ENCODE measurements at regions not wholly inside any gene's neighbourhood (a gene's known extent, or its start where the extent isn't known, plus 50 kb on each side); places are given as distances from the start of the nearest gene placed in this dataset.

DNA sequence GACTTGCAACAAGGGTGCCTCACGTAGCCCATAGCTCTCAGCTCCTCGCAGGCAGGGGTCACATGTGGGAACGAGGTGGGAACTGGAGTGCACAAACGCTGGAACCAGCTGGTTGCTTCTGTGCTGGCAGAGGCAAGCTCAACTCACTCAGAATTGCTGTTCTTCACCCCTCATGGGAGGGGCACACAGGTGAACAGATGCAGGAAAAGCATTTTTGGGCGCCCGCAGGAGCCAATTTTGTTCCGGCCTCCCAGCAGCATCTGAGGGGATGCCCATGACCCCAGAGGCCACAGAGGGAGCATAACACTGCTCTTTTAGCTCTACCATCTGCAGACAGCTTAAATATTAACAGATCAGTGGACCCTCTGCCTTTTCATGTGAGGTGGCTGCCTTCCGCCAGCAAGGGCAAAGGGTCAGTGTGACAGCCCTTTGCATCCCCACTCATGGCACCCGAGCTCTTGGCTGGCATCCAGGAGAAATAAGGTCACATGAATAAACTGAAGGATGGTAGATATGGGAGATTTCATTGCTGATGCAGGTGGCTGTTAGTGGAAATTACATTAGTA lies 196.2 kb downstream of the SLCO4C1 start (continued):
- TF ChIP-seq, protein P1, sequence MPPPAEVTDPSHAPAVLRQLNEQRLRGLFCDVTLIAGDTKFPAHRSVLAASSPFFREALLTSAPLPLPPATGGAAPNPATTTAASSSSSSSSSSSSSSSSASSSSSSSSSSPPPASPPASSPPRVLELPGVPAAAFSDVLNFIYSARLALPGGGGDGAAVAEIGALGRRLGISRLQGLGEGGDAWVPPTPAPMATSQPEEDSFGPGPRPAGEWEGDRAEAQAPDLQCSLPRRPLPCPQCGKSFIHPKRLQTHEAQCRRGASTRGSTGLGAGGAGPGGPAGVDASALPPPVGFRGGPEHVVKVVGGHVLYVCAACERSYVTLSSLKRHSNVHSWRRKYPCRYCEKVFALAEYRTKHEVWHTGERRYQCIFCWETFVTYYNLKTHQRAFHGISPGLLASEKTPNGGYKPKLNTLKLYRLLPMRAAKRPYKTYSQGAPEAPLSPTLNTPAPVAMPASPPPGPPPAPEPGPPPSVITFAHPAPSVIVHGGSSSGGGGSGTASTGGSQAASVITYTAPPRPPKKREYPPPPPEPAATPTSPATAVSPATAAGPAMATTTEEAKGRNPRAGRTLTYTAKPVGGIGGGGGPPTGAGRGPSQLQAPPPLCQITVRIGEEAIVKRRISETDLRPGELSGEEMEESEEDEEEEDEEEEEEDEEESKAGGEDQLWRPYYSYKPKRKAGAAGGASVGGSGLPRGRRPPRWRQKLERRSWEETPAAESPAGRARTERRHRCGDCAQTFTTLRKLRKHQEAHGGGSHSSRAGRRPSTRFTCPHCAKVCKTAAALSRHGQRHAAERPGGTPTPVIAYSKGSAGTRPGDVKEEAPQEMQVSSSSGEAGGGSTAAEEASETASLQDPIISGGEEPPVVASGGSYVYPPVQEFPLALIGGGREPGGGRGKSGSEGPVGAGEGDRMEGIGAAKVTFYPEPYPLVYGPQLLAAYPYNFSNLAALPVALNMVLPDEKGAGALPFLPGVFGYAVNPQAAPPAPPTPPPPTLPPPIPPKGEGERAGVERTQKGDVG (CRISPR knock-in tag; IDR thresholded peaks at IDR 0.05; ENCODE audit: borderline replicate concordance) = peak; percentile 90; the same call in 1 of the 2 replicates
- TF ChIP-seq ZNF776 (CRISPR knock-in tag; IDR thresholded peaks at IDR 0.05) (no peak), FOSL1 (CRISPR knock-in tag; IDR thresholded peaks at IDR 0.05; ENCODE audit: borderline replicate concordance) (no peak), SMC3 (IDR thresholded peaks at IDR 0.05; ENCODE audit: low read length) (no peak), ZNF547 (CRISPR knock-in tag; IDR thresholded peaks at IDR 0.05) (no peak), ZMYM3 (CRISPR knock-in tag; IDR thresholded peaks at IDR 0.05) (peak; percentile 14; the same call in 1 of the 2 replicates), MED1 (CRISPR knock-in tag; IDR thresholded peaks at IDR 0.05) (peak; percentile 88), AHR (CRISPR knock-in tag; IDR thresholded peaks at IDR 0.05) (0 out of 2 replicates have a peak, but pooled peaks have one; percentile 28), PRDM15 (CRISPR knock-in tag; IDR thresholded peaks at IDR 0.05) (no peak), ZNF580 (CRISPR knock-in tag; IDR thresholded peaks at IDR 0.05; ENCODE audit: borderline replicate concordance, low read depth) (peak; percentile 42; the same call in 1 of the 2 replicates), ZNF678 (CRISPR knock-in tag; IDR thresholded peaks at IDR 0.05) (no peak), FOXK1 (CRISPR knock-in tag; IDR thresholded peaks at IDR 0.05; ENCODE audit: borderline replicate concordance, low read depth) (peak; percentile 77; the same call in 1 of the 2 replicates), FOXA1 (IDR thresholded peaks at IDR 0.05) (no peak), FOXA1 (CRISPR knock-in tag; IDR thresholded peaks at IDR 0.05) (0 out of 2 replicates have a peak, but pooled peaks have one; percentile 27), POGK (CRISPR knock-in tag; conservative IDR thresholded peaks at IDR 0.05) (peak; percentile 30; the same call in 1 of the 2 replicates), HNF4G (IDR thresholded peaks at IDR 0.05; ENCODE audit: borderline replicate concordance, low read depth, low read length) (peak; percentile 43; the same call in 1 of the 2 replicates), HNF4G (CRISPR knock-in tag; IDR thresholded peaks at IDR 0.05; ENCODE audit: borderline replicate concordance, low read depth) (peak; percentile 57; the same call in 1 of the 2 replicates)
- TF ChIP-seq, protein P2, sequence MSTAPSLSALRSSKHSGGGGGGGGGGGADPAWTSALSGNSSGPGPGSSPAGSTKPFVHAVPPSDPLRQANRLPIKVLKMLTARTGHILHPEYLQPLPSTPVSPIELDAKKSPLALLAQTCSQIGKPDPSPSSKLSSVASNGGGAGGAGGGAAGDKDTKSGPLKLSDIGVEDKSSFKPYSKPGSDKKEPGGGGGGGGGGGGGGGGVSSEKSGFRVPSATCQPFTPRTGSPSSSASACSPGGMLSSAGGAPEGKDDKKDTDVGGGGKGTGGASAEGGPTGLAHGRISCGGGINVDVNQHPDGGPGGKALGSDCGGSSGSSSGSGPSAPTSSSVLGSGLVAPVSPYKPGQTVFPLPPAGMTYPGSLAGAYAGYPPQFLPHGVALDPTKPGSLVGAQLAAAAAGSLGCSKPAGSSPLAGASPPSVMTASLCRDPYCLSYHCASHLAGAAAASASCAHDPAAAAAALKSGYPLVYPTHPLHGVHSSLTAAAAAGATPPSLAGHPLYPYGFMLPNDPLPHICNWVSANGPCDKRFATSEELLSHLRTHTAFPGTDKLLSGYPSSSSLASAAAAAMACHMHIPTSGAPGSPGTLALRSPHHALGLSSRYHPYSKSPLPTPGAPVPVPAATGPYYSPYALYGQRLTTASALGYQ (CRISPR knock-in tag; IDR thresholded peaks at IDR 0.05) = peak; percentile 72; the same call in 1 of the 2 replicates
